WTC11 (cell line): ENCODE measurements at regions not wholly inside any gene's neighbourhood (a gene's known extent, or its start where the extent isn't known, plus 50 kb on each side); places are given as distances from the start of the nearest gene placed in this dataset.

Experiments
- ATAC-seq: fragments of 200-7000 bp; cut with Tn5 transposase; 2 replicates; pipeline ENCODE4 v1.10.0; 2021; ENCODE audit warnings: mild to moderate bottlenecking, moderate library complexity
- CTCF ChIA-PET: fragments of 300-600 bp; sonication (Branson Sonifier 250); formaldehyde crosslinking; loops from one replicate; lab custom pipeline; 2021; ENCODE audit warnings: antibody characterized with exemption; lab: Charles Lee
- POLR2A ChIA-PET: fragments of 350-600 bp; sonication (Branson Sonifier 250); formaldehyde crosslinking; loops from one replicate; lab custom pipeline; 2021; ENCODE audit warnings: antibody characterized with exemption; lab: Charles Lee
- DNase-seq: peaks from one replicate; pipeline ENCODE4 v3.0.0; 2021; ENCODE audit warnings: low spot score
- H3K27ac Mint-ChIP-seq: 2 replicates; pipeline ENCODE4 v1.8.0; 2021; ENCODE audit warnings: mixed read lengths
- H3K27me3 Mint-ChIP-seq: 2 replicates; pipeline ENCODE4 v1.8.0; 2021; ENCODE audit warnings: low read depth, mild to moderate bottlenecking, moderate library complexity, mixed read lengths
- H3K36me3 Mint-ChIP-seq: 2 replicates; pipeline ENCODE4 v1.8.0; 2021; ENCODE audit warnings: mixed read lengths
- H3K4me1 Mint-ChIP-seq: 2 replicates; pipeline ENCODE4 v1.8.0; 2022; ENCODE audit warnings: mixed read lengths
- H3K4me3 Mint-ChIP-seq: 2 replicates; pipeline ENCODE4 v1.8.0; 2021; ENCODE audit warnings: mild to moderate bottlenecking, moderate library complexity, mixed read lengths
- H3K9me3 Mint-ChIP-seq: 2 replicates; pipeline ENCODE4 v1.8.0; 2021; ENCODE audit warnings: mixed read lengths
- AR ChIP-seq: fragments of 250-450 bp; sonication (Bioruptor Pico); IDR thresholded peaks from 2 replicates; pipeline ENCODE4 v1.9.0; 2021; ENCODE audit warnings: mild to moderate bottlenecking
- ATF2 ChIP-seq: sonication (generic); formaldehyde crosslinking; IDR thresholded peaks from 2 replicates; pipeline ENCODE4 v1.8.1; 2022; ENCODE audit warnings: low read depth, missing genetic modification reagents, borderline replicate concordance
- HMGA2 ChIP-seq: fragments of 250-450 bp; sonication (Bioruptor Pico); IDR thresholded peaks from 2 replicates; pipeline ENCODE4 v1.4.0; 2021; ENCODE audit warnings: mild to moderate bottlenecking, moderate library complexity
- SMAD3 ChIP-seq: sonication (generic); formaldehyde crosslinking; IDR thresholded peaks from 2 replicates; pipeline ENCODE4 v1.8.0; 2022; ENCODE audit warnings: missing genetic modification reagents, mild to moderate bottlenecking, borderline replicate concordance
- TCF7 ChIP-seq: sonication (generic); formaldehyde crosslinking; IDR thresholded peaks from 2 replicates; pipeline ENCODE4 v1.8.0; 2022; ENCODE audit warnings: mild to moderate bottlenecking, low read depth, missing genetic modification reagents, moderate library complexity
- TP53 ChIP-seq: sonication (generic); formaldehyde crosslinking; IDR thresholded peaks from 2 replicates; pipeline ENCODE4 v1.8.1; 2023; ENCODE audit warnings: mild to moderate bottlenecking, missing genetic modification reagents
- USF2 ChIP-seq: sonication (generic); formaldehyde crosslinking; IDR thresholded peaks from 2 replicates; pipeline ENCODE4 v1.8.1; 2023; ENCODE audit warnings: mild to moderate bottlenecking, missing genetic modification reagents, moderate library complexity
- ZNF121 ChIP-seq: sonication (generic); formaldehyde crosslinking; IDR thresholded peaks from 2 replicates; pipeline ENCODE4 v1.8.0; 2023; ENCODE audit warnings: missing genetic modification reagents
- TF ChIP-seq, protein P1 (sequence below): fragments of 200-600 bp; IDR thresholded peaks from 2 replicates; pipeline ENCODE4 v1.8.0; 2022; ENCODE audit warnings: antibody characterized with exemption
- TF ChIP-seq, protein P2 (sequence below): sonication (generic); formaldehyde crosslinking; IDR thresholded peaks from 2 replicates; pipeline ENCODE4 v1.8.1; 2023; ENCODE audit warnings: mild to moderate bottlenecking, missing genetic modification reagents, borderline replicate concordance
- TF ChIP-seq, protein P3 (sequence below): sonication (generic); formaldehyde crosslinking; IDR thresholded peaks from 2 replicates; pipeline ENCODE4 v1.8.0; 2022; ENCODE audit warnings: mild to moderate bottlenecking, missing genetic modification reagents
- TF ChIP-seq, protein P4 (sequence below): fragments of 250-450 bp; sonication (Bioruptor Pico); IDR thresholded peaks from 2 replicates; pipeline ENCODE4 v1.8.0; 2021; ENCODE audit warnings: mild to moderate bottlenecking

DNA sequence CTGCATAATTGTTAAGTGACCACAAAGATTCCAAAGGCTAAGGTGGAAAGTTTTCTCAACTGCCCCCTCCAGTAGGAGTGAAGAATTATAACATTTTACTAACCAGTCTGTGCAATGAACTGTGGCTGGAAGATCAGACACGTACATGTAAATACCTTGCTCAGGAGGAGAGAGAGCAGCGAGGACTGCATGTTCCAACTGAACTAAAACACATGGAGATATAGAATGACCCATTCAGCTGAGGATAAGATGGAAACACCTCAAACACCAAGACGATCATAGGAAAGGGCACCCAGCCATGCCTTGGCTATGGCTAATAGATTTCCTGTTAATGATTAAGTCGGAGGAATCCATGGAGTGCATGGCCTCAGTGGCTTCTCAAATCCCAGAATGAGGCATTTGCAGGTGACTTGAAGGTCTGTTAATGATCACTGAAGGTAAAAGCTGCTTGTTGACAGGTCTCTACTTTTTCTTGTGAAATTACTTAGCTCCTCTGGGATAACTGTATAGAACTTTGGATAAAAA lies 875.6 kb downstream of the TFAP2A start (continued):
- TF ChIP-seq, protein P1, sequence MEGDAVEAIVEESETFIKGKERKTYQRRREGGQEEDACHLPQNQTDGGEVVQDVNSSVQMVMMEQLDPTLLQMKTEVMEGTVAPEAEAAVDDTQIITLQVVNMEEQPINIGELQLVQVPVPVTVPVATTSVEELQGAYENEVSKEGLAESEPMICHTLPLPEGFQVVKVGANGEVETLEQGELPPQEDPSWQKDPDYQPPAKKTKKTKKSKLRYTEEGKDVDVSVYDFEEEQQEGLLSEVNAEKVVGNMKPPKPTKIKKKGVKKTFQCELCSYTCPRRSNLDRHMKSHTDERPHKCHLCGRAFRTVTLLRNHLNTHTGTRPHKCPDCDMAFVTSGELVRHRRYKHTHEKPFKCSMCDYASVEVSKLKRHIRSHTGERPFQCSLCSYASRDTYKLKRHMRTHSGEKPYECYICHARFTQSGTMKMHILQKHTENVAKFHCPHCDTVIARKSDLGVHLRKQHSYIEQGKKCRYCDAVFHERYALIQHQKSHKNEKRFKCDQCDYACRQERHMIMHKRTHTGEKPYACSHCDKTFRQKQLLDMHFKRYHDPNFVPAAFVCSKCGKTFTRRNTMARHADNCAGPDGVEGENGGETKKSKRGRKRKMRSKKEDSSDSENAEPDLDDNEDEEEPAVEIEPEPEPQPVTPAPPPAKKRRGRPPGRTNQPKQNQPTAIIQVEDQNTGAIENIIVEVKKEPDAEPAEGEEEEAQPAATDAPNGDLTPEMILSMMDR = no peak
- TF ChIP-seq TP53 (CRISPR knock-in tag) (no peak), USF2 (CRISPR knock-in tag) (no peak), AR (CRISPR knock-in tag) (no peak)
- TF ChIP-seq, protein P2, sequence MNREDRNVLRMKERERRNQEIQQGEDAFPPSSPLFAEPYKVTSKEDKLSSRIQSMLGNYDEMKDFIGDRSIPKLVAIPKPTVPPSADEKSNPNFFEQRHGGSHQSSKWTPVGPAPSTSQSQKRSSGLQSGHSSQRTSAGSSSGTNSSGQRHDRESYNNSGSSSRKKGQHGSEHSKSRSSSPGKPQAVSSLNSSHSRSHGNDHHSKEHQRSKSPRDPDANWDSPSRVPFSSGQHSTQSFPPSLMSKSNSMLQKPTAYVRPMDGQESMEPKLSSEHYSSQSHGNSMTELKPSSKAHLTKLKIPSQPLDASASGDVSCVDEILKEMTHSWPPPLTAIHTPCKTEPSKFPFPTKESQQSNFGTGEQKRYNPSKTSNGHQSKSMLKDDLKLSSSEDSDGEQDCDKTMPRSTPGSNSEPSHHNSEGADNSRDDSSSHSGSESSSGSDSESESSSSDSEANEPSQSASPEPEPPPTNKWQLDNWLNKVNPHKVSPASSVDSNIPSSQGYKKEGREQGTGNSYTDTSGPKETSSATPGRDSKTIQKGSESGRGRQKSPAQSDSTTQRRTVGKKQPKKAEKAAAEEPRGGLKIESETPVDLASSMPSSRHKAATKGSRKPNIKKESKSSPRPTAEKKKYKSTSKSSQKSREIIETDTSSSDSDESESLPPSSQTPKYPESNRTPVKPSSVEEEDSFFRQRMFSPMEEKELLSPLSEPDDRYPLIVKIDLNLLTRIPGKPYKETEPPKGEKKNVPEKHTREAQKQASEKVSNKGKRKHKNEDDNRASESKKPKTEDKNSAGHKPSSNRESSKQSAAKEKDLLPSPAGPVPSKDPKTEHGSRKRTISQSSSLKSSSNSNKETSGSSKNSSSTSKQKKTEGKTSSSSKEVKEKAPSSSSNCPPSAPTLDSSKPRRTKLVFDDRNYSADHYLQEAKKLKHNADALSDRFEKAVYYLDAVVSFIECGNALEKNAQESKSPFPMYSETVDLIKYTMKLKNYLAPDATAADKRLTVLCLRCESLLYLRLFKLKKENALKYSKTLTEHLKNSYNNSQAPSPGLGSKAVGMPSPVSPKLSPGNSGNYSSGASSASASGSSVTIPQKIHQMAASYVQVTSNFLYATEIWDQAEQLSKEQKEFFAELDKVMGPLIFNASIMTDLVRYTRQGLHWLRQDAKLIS (CRISPR knock-in tag) = no peak

GRCh38 chr6:9537381-9537780 lies 877.5 kb downstream of the TFAP2A start:
- DNase-seq (no peak), ATAC-seq (no peak)
- H3K27ac Mint-ChIP-seq = no peak overlapping the region
- H3K4me3 Mint-ChIP-seq = no peak overlapping the region
- CTCF ChIA-PET = no interaction called here
- POLR2A ChIA-PET = no interaction called here
- peaks cover 5% of the 10 kb centered on the region for H3K9me3 Mint-ChIP-seq
- no peaks in the 10 kb centered on the region for H3K27me3 Mint-ChIP-seq
- no peaks in the 10 kb centered on the region for H3K4me1 Mint-ChIP-seq
- TF ChIP-seq, protein P3, sequence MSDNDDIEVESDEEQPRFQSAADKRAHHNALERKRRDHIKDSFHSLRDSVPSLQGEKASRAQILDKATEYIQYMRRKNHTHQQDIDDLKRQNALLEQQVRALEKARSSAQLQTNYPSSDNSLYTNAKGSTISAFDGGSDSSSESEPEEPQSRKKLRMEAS (CRISPR knock-in tag) = no peak
- TF ChIP-seq, protein P2 (CRISPR knock-in tag) = no peak
- TF ChIP-seq TCF7 (CRISPR knock-in tag) (no peak), SMAD3 (CRISPR knock-in tag) (no peak), USF2 (CRISPR knock-in tag) (no peak), ZNF121 (CRISPR knock-in tag) (no peak), HMGA2 (CRISPR knock-in tag) (no peak), ATF2 (no peak)
- TF ChIP-seq, protein P4, sequence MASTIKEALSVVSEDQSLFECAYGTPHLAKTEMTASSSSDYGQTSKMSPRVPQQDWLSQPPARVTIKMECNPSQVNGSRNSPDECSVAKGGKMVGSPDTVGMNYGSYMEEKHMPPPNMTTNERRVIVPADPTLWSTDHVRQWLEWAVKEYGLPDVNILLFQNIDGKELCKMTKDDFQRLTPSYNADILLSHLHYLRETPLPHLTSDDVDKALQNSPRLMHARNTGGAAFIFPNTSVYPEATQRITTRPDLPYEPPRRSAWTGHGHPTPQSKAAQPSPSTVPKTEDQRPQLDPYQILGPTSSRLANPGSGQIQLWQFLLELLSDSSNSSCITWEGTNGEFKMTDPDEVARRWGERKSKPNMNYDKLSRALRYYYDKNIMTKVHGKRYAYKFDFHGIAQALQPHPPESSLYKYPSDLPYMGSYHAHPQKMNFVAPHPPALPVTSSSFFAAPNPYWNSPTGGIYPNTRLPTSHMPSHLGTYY (CRISPR knock-in tag) = no peak
- 0 out of 2 replicates have a peak, but pooled peaks cover 2% of the 10 kb centered on the region for H3K36me3 Mint-ChIP-seq
